ENCODE measurements at regions not wholly inside any gene's neighbourhood (a gene's known extent, or its start where the extent isn't known, plus 50 kb on each side); places are given as distances from the start of the nearest gene placed in this dataset.

DNA sequence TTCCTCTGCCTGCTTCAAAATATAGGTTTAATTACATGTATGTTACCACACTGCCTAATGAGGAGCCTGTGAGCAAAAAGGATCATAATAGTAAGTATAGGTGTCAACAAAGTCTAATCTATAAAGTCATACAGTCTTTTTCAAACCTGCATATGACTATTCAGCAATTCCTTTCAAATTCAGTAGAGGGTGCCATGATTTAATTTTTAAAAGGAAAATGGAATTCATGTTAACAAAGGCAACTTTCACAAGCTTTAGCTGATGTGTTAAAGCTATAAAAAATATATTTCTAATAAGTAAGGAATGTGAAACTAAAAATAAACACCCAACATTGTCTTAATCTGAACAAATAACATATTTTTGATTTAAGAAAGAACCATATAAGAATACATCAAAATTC lies 52.1 kb downstream of the MPP7 start:
- DNase-seq: no peak

DNA sequence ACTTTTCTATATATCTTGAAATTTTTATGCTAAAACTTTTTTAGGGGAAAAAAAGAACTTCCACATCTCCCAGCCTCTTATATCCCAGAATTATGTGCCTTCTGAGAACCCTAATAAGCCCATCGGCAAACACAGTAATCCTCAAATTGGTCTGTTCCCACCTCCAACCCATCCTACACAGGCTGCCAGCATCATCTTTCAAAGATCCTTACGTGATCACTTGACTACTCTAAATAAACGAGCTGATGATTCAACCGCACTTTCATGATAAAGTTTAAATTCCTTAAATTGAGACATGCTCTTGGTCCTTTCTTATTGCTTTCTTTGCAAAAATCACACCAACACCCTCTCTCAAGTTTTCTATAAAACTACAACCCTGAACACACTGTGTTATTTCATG lies 52.5 kb downstream of the MPP7 start:
- no peak for DNase-seq

DNA sequence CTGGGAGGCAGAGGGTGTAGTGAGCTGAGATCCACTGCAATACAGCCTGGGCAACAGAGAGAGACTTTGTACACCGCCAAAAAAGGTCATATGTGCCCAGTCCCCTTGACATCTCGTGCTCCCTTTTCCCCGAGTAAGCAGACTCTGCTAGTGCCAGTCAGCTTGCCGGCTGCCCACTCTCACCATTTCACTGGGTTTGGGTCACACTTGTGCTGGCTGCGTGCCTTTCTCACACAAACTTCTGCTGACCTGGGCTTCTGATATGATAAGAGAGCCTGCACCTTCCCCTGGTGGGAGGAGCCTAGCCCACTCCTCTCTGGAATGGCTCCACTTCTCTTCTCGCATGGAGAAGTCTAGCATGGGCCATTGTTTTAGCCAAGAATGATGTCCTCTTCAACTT lies 53.4 kb downstream of the MPP7 start:
- no peak for DNase-seq

DNA sequence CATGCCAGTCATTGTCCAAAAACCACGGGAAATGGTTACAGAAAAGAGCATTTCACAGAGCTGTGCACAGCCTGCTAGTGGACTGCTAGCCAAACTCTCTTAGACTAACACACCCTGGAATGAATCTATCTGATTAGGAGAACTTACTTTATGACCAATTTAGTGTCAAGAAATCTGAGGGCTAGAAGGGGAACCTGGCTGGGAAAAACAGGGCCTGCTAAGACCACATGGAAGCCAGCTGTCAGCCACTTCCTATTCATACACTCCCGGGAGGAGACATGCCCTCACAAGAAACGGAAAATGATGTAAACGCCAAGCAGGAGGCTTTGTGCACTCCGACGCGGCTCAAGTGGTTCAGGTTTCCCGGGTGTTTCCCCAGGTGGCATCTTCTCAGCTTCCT lies 54.8 kb downstream of the MPP7 start:
- no peak for DNase-seq

DNA sequence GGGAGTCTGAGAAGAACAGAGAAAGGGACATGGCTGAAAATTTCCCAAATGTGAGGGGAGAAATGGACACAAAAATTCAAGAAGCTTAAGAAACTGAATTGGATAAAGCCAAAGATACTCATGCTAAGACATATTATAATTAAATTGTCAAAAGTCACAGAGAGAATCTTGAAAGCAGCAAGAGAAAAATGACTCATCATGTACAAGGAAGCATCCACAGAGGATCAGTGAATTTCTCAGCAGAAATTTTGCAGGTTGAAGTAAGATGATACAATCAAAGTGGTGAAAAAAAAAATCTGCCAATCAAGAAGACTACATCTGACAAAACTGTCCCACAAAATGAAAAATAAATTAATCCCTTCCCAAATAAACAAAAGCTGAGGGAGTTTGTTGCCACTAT lies 56.8 kb downstream of the MPP7 start:
- no peak for DNase-seq

DNA sequence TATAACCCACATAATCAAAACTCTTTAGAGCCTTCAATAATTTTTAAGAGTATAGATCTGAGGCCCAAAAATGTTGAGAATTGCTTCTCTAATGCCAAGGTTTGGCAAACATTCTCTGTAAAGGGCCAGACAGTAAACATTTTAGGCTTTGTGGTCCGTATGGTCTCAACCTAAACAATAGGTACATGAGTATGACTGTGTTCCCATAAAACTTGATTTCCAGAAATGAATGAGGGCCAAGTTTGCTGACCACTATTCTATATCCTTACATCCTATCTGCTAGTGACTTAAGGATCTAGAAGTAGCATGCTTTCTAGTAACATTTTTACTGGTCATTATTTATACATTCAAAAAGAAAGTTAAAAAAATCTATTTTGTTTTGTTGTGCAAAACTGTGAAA lies 58.9 kb downstream of the MPP7 start:
- no peak for DNase-seq

DNA sequence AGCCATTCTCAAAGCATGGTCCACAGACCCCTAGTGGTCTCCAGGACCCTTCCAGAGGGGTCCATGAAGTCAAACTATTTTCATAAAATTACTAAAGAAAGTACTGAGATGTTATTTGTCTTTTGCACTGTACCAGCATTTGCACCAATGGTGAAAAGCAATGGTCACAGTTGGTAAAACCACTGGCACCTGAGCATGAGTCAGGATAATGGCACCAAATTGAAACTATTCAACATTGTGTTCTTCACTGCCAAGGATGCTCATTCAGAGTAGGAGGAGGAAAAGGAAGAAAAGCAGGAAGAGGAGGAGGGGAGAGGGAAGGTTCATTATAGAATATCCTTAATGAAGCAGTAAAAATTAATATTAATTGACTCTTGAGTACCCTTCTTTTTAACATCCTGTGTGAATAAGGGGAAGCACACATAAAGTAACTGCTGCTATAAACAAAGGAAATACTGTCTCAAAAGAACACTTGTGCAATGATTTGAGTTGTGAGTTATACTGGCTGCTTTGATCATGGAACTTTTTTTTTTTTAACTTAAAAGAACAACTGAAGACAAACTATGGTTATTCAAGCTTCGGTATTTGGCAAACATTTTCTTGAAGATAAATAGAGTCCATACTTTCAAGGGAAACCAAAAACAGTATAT lies 60.2 kb downstream of the MPP7 start:
- no peak for DNase-seq

DNA sequence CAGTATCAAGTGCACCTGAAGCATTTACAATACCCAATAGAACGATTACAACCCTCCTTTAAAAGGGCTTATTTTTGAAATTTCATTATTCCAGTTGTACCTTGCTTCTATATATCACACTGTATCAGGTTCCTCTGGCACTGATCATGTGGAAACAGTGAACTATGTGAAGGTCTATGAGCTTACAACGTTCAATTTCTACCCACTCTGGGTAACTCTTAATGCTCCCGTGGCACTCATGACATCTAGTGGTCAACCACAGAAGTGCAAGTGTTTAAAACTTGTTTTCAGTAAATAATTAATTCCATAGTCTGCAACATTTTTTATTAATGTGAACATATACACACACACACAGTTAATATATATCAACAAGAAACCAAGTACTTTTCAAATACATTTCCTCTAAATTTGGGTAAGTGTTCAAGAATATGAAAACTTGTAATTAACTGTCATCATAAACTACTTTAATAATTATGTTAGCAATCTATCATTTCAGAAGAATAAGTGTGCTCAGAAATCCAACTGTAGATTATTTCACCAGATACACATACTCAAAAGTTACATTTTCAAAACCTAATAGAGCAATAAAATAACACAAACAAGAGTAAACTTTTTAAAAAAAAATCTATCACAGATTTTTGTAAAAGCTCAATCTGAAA lies 61.0 kb downstream of the MPP7 start:
- DNase-seq: no peak

DNA sequence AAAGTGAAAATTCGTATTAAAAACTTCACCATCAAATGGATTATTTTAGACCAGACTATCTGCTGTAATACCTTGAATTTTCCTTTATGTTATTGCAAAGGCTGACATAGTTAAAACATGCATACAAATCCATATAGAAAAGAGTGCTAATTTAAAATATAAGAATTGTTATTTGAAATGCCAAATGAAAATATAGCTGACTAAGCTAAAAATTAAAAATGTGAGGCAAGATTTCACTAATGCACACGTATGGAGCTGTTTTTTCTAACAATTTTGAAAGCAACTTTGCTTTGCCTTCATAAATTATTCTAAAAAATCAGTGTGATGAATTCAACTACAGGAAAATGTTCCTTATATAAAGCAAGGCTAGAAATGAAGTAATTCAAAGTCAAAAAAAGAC lies 62.5 kb downstream of the MPP7 start:
- DNase-seq: no peak

DNA sequence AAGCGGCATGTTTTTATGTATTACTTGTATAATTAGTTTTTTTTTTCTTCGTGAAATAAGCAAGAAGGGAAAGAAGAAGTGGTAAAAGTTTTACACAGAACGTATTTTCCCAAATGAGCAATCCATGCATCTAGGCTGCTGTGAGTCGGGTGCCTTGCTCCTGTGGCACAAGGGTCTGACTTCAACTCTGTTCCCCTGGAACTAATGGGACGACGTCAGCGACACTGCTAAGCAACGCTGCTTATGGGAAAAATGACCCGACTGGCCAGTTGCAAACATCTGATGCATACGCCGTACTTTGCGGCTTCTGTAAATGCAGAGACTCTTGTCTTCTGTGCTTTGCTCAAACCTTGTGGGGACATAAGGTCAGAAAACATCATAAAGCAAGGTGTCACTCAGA lies 66.3 kb downstream of the MPP7 start:
- no peak for DNase-seq

DNA sequence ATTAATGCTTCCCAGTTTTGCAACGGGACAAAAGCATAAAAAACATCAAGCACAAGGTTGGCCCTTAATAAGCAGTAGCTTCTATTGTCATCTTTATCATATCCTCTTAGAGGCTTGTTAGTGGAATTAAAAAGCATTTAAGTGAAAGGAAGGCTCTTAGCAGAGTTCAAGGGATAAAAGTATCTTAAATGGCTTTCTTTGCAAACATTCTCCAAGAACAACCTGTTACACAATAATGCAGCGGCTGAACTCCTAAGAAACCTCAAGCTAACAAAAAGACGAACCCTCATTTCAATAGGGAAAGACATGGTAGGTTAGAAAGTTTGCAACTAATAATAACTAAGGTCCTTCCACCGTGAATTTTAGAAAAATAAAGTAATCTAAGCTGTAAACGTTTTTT lies 82.1 kb downstream of the MPP7 start:
- DNase-seq: no peak

DNA sequence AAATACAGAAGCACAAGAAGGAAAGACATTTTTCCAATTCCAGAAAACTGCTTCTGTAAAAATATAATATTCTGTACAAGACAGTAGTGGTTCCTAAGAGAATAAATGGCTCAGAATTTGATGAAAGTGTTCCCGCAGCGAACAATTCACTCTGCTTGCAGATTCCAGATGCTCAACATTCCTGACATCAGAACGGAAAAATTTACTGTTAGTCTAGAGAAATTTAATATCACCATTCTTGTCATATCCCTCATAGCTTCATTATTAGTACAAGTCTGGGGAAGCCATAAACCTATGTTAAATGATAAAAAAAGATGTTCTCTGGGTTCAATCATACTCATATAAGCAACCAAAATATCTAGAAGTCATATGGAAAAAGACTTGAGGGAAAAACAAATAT lies 83.6 kb downstream of the MPP7 start:
- no peak for DNase-seq

DNA sequence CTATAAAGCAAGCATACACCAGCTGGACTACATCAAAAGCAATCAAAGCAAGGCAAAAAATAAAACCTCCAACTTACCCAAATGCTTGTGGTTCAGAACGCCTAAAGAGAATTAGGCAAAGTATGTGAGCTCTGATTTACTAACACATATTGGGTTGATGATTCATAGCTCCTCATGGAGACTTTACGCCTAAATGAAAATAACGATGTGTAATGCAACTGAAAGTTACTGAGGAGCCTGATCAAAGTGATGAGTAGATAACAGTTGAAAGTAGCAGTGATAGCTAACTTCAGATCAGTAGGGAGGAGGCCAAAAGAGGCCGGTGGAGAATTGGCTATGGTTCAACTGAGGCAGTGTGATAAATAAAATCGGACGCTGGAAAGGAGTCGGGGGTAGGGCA lies 85.0 kb downstream of the MPP7 start:
- DNase-seq: no peak

DNA sequence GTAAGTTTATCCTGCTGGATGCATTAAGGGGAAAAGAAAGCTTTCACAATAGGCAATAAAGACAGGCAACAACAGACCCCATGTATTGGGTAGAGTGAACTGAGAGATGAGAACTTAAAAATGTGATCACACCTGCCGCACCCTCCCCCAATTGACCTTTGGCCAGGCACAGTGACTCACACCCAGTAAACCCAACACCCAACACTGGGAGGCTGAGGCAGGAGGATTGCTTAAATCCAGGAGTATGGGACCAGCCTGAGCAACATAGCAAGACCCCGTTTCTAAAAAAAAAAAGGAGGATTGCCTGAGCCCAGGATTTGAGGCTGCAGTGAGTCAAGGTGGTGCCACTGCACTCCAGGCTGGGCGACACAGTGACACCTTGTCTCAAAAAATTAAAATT lies 86.9 kb downstream of the MPP7 start:
- DNase-seq: no peak

DNA sequence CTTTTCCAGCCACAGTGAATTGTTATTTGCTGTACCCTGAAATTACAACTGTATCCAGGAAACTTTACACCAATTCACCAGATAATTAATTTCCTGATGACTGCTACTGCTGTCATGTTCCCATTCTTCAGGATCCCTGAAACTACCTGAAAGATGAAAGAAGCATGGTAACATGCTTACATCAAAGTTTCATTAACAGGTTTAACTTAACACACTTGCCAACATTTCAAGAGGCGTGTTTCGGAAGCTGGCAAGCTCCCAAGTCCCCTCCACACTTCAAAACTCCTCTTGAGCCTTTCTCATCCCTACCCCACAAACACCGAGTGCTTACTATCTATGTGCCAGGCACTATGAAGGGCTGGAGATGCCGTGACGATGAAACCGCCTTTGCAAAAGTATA lies 88.6 kb downstream of the MPP7 start:
- DNase-seq: no peak

DNA sequence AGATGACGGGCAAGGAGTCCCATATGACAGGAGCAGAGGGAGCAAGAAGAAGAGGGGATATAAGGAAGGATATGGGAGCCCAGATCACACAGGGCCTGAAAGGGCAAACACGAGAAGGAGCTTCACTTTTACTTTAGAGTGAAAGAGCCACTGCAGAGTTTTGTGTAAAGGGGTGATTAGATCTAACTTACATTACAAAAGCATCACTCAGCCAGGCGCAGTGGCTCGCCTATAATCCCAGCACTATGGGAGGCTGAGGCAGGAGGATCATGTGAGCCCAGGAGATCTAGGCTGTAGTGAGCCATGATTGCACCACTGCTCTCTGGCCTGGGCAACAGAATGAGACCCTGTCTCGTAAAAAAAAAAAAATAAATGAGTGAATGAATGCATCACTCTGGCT lies 91.1 kb downstream of the MPP7 start:
- no peak for DNase-seq

DNA sequence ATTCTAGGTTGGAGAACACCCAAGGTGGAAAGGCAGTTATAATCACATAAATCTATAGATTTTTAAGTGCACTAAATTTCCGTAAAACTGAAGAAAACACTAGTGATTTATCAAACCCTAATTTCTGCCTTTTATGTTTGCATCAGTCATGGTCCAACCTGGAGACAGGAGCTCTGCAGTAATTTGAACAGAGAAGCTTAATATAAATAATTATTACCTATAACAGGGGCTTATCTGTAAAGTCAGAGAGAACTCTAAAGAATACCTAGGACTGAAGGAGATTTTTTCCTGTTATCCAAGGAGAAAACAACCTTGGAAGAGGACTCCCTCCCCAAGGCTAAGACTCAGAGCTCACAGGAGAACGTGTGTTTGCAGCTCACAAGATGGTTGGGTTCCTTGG lies 95.1 kb downstream of the MPP7 start:
- DNase-seq: no peak

DNA sequence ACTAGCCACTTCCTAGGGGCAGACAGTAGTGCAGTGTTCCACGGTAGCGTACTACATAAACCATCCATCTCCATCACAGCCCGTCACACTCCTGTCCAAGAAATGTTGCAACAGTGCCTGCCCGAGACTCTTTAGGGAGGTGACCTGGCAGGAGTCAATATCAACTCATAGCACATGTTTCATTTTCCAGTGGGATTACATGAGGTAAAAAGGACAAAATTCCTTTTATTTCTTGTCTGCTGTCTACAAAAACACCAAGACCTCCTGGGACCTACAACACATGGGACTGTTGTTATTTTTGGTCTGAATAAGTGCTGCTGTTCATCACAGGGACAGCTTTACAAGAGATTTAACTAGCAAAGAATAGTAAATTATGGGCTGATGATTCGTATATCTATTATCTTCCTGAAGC lies 99.9 kb downstream of the MPP7 start:
- no peak for DNase-seq

DNA sequence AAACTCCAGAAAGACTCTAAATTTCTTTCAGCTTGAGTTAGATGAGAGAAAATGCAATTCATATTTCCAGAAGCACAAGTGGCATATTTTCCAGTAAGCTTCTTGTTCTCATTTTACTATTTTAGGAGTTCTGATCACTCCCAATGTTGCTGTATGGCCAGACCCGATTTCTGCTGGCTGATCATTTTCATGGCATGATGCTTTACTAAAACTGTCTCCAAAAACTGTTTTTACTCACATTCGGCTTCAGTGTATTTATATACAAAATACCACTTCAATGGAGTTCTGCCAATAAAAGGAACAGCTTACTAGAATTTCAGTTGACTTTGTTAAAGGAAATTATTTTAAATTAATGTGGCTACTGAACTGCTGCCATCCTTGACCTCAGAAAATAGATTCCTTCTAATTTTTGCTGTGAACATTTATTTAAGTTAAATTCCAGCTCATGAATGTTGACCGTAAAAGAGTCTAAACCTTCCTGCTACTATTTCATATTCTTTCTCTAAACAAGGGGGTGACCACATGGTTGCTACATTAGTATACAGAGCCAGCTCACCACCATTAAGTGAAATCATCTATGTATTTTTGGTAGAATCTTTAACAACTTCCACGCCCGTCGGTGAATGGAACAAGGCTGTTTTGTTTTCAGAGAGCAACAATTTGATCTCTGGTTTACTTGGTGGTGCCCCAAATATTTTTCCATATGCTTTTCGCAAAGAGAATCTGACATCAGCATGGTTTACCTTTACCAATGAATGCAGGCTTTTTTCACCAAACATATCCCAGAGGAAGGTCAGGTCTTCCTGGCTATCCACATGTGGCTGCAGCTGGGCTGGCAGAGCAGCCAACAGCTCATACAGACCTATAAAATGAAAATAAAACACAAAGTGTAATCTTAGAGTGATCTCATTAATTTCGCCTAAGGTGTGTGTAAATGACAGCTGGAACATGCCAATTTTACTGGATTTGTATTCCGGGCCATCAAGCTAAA lies 101.2 kb downstream of the MPP7 start:
- DNase-seq: no peak

DNA sequence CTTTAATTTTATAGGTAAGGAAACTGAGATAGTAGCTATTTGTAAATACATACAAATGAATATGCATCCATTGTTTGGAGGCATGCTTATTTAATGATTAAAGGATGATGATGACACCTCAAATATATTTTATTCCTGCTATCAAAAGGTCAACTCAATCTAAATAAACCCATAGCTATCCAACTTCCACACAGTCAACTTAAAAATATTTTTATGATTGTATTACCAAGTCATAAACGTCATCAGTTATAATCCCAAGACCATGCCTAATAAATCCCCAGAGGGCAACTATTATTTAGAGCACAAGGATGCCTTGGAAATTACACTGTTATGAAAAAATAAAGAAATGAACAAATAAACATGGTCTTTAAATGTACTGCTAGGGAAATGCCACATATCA lies 102.1 kb downstream of the MPP7 start:
- no peak for DNase-seq

DNA sequence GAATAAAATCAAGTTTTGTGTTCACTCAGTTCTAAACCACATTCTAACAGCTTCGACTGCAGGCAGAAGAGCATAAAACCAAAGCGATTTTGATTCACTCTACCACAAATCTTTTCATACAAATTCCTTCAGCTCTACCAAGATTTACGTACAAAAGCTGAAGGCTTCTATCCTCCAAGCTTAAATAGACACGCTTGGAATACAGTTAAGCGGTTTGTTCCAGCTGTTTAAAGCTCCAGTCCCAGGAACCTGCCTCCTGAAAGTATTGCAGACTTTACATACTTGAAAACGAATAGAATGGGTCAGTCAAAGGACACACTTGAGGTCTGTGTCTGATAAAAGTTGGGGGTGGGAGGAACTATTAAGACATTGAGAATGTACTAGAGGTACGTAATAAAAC lies 102.9 kb downstream of the MPP7 start:
- DNase-seq: no peak

DNA sequence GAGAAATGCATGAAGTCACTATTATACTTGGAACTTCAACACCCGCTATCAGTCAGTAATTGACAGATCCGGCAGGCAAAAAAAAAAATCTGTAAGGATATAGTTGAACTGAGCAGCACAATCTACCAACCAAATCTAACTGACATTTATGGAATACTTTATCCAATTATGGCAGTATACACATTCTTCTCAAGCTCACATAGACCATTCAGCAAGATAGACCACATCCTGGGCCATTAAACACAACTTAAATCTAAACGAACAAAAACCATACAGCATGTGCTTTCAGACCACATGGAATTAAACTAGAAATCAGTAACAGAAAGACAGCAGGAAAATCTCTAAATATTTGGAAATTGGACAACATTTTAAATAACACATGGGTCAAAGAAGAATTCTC lies 112.7 kb downstream of the MPP7 start:
- no peak for DNase-seq

DNA sequence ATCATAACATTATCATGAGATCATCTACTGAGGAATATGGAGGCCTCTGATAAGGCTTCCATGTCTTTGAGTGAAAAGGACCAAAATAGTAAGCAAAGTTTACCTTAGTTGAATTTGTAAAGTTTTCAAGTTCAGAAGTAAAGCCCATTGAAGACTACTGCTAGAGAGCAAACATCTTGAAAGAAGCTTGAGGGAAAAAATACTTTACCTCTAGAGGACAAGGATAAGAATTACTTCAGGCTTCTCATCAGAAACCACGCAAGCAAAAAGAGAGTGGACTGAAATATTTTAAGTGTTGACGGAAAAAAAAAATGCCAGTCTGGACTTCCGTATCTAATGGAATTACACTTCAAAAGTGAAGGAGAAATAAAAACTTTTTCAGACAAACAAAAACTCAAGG lies 114.3 kb downstream of the MPP7 start:
- no peak for DNase-seq

Data from activated CD8-positive, alpha-beta memory T cell treated with anti-CD3 and anti-CD28 coated beads for 24 hours (primary cell).